GM21526 (cell line): ENCODE measurements at regions not wholly inside any gene's neighbourhood (a gene's known extent, or its start where the extent isn't known, plus 50 kb on each side); places are given as distances from the start of the nearest gene placed in this dataset.
"Not testable (repeated sequence)": the region's sequence is repeated elsewhere in the genome, so short reads cannot be mapped to it uniquely, and the experiment has no call there.

ENCODE experiments used
- ATAC-seq: cut with Tn5 transposase; IDR thresholded peaks from one replicate; pipeline ENCODE4 v1.9.1; 2021; ENCODE audit warnings: moderate library complexity; ENCODE audit not compliant: unreplicated experiment, low FRiP score

GRCh38 chr6:96276305-96276704 lies 245.3 kb upstream of the UFL1 start:
- ATAC-seq, result no peak

DNA sequence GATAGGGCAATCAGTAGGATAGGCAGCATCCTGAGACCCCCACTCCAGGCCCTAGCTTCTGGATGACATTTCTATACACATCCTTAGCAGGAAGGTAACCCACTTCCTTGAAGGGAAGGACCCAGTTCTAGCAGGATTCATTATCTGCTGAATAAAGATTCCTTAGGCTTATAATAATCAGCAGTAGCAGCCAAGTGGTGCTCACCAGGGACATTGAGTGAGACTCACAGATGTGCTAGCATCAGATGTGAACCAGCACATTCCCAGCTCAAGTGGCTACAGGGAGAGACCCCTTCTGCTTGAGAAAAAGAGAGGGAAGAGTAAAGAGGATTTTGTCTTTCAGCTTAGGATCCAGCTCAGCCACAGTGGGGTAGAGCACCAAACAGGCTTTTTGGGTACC lies 244.8 kb upstream of the UFL1 start:
- ATAC-seq, result no peak

DNA sequence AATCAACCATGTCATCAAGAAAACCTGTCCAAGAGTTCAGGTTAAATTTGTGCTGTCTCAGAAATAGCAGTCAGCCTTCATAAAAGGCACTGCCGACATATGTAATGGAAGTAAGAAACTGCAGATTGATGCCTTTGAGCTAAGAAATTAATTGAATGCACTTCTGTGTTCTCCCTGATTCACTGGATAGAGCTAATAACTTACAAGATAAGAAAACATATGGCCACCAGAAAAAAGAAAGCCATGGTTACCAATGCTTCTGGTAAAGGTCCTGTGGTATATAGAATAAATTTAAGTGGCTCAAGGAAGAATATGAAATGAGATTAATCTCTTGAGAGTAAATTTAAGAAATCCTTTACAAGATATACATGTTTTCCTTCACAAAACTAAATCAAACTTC lies 242.5 kb upstream of the UFL1 start:
- ATAC-seq, result no peak

DNA sequence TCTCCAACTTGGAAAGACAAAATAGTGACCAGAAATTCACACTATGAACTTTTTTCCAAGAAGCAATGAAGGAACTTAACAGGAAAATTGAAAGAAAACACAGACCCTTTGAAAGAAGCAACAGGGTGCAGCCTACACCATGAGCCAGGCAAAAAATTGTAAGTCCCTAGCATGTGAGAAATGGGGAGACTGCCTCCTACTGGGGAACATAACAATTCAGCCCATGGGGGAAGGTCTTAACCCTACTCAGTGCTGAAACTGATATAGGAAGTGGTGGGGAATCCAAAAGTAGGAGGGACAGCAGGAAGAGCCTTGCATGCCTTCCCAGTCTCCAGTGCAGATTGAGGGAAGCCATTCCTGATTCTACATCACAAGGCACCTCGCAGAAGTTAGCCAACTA lies 235.1 kb upstream of the UFL1 start:
- no peak for ATAC-seq

DNA sequence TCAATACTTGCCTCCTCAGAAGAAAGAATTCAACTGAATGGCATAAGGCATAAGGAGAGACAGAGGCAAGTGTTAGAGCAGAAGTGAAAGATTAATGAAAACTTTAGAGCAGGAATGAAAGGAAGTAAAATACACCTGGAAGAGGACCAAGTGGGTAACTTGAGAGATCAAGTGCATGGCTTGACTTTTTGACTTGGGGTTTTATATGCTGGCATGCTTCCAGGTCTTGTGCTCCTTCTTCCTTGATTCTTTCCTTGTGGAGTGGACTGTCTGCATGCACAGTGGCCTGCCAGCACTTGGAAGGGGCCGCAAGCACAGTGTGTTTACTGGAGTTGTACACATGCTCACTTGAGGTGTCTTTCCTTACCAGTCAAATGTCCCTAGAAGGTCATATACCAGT lies 222.1 kb upstream of the UFL1 start:
- no peak for ATAC-seq

GRCh38 chr6:96301023-96301422 lies 220.6 kb upstream of the UFL1 start:
- ATAC-seq, result no peak

DNA sequence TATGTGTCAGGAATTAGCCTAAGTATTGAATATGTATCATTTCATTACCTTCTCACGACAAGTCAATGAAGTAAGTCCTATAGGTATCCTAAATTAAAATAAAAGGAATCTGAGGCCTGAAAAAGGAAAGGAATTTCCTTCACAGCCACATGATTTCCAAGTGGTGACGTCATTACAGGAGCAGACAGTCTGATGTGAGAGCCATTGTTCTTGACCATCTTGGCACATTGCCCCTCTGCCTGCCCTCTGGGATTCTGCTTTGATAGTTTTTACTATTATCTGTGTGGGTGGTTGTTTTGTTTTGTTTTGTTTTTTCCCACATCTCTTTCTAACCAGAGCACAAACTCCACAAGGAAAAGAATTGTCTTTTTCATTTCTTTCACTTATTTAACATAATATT lies 219.8 kb upstream of the UFL1 start:
- no peak for ATAC-seq

- ATAC-seq, result no peak
Observed at GRCh38 chr6:96302991-96303390, 218.6 kb upstream of the UFL1 start.

DNA sequence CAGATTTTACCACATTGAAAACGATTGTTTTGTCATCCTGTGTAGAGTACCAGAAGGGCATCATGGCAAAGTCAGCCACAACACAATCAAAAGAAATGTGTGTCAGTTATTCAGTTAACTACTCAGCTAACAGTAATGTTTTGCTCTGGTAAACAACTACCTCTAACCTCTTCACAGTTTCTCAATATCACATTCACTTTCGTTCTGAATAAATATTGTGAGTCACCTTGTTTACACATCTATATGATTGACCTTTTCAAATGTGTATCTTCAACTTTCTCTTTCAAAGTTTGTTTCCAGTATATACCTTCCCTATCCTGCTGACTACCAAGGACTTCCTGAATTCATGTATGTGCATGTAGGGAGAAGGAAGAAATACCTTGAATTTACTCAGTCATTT lies 216.6 kb upstream of the UFL1 start:
- ATAC-seq, result peak; percentile 98

GRCh38 chr6:96330884-96331283 lies 190.7 kb upstream of the UFL1 start:
- no peak for ATAC-seq

DNA sequence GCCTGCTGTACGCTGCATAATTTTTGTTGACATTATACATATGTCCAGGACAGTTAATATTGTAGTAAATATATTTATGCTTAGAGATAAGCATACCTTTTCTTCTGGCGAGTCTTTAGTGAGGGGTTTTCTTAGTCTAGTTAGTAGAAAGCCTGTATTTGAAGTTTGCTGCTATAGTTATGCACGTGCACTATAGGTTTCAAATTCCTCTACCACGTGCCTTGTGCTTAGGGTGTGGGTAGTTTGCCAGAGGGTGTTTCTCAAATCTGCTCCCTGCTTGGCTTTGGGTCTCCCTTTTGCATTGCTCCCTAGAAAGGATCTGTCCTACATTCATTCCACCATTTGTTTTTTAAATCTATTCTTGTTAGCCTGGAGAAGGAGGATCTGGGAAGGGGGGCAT lies 181.4 kb upstream of the UFL1 start:
- ATAC-seq, result no peak

GRCh38 chr6:96345501-96345900 lies 176.1 kb upstream of the UFL1 start:
- no peak for ATAC-seq

GRCh38 chr6:96381246-96381645 lies 140.4 kb upstream of the UFL1 start:
- no peak for ATAC-seq

GRCh38 chr6:96391776-96392360 lies 129.7 kb upstream of the UFL1 start:
- ATAC-seq, result peak; percentile 65

GRCh38 chr6:96394727-96395126 lies 126.9 kb upstream of the UFL1 start:
- ATAC-seq, result no peak

- no peak for ATAC-seq
Observed at GRCh38 chr6:96410467-96410866, 111.1 kb upstream of the UFL1 start.

GRCh38 chr6:96420294-96420693 lies 101.3 kb upstream of the UFL1 start:
- no peak for ATAC-seq

DNA sequence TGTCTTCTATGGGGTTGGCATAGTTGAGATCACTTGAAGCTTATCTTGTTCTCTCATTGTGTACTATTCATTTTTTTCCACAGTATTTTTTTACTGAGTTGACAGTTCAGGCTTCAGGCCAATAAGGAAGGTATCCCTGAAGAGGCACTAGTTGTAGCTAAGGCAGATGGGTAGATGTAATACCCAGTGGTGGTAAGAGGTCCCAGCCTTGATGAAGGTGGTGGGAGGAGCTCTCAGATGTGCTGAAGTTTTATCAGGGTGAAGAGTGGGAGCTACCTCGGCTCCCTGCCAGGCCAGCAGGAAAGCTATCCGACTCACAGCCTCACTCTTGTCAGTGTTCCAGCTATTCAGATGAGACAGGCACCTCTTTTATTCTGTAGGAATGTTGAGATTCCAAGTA lies 87.7 kb upstream of the UFL1 start:
- no peak for ATAC-seq

DNA sequence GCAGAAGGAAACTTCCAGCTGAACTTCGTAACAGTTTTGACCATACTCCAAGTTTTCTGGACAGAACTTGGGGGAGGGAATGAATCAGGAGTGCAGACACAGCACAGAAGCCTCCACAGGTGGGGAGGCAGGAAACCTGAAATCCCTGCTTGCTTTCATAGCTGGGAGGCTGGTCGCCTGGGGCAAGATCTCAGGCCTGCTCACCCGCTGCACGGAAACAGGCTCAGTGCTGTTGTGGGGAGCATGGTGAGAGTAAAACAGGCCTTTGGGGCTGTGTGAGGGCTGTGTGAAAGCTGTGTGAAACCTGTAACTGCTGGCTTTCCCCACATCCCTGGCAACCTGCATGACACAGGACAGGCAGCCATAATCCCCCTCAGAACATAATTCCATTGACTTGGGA lies 85.2 kb upstream of the UFL1 start:
- no peak for ATAC-seq

DNA sequence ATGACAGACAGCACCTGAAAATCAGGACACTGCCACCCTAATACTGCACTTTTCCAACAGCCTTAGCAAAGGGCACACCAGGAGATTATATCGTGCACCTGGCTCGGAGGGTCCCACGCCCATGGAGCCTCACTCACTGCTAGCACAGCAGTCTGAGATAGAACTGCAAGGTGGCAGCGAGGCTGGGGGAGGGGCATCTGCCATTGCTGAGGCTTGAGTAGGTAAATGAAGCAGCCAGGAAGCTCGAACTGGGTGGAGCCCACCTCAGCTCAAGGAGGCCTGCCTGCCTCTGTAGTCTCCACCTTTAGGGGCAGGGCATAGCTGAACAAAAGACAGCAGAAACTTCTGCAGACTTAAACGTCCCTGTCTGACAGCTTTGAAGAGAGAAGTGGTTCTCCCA lies 84.4 kb upstream of the UFL1 start:
- ATAC-seq, result not testable (repeated sequence)

- ATAC-seq, result no peak
Observed at GRCh38 chr6:96450082-96450769, 71.4 kb upstream of the UFL1 start.

GRCh38 chr6:96450770-96451130 lies 70.9 kb upstream of the UFL1 start:
- no peak for ATAC-seq

DNA sequence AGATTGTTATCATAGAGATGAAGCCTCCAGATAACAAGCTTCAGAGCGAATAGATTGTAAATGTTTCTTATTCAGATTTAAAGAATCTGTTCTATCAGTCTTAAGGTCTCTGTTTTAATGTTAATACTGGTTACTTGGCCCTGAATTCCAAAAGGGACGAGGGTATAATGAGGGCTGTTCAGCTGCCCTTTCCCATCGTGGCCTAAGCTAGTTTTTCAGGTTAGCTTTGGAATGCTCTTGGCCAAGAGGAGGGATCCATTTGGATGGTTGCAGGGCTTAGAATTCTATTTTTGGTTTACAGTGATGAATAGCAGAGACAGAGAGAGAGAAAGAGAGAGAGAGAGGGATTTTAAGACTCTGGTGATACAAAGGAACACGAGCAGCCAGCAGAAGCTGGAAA lies 62.8 kb upstream of the UFL1 start:
- no peak for ATAC-seq
